Thoracic aorta (tissue), 2 donors: ENCODE measurements at regions not wholly inside any gene's neighbourhood (a gene's known extent, or its start where the extent isn't known, plus 50 kb on each side); places are given as distances from the start of the nearest gene placed in this dataset.

Source experiments
- ATAC-seq: fragments of 150-250 bp; one replicate; pipeline ENCODE4 v1.8.0; 2017; ENCODE audit warnings: low read depth; ENCODE audit not compliant: insufficient number of reproducible peaks, low FRiP score
- DNase-seq: peaks from one replicate; pipeline ENCODE4 v3.0.0-alpha.2; 2020; ENCODE audit warnings: low spot score
- H3K27ac ChIP-seq, 2 donors: fragments of 200-600 bp; sonication (generic); 1 replicate in 1 of 2; 2 replicates in 1 of 2; pipeline ENCODE4 v1.5.1; 2016; ENCODE audit warnings: mild to moderate bottlenecking in 2 of 2, moderate library complexity in 2 of 2
- H3K27me3 ChIP-seq: fragments of 200-600 bp; sonication (generic); replicated peaks from 2 replicates; pipeline ENCODE4 v1.6.0; 2016; ENCODE audit warnings: mild to moderate bottlenecking; ENCODE audit not compliant: insufficient read depth
- H3K36me3 ChIP-seq: fragments of 200-600 bp; sonication (generic); one replicate; pipeline ENCODE4 v1.5.1; 2016
- H3K4me1 ChIP-seq, 2 donors: fragments of 200-600 bp; sonication (generic); 1 replicate in 1 of 2; 2 replicates in 1 of 2; pipeline versions ENCODE4 v1.5.1 to v1.6.0; 2016; ENCODE audit warnings: low read depth in 2 of 2, mild to moderate bottlenecking in 1 of 2; ENCODE audit not compliant: control insufficient read depth in 1 of 2
- H3K4me3 ChIP-seq: fragments of 200-600 bp; sonication (generic); 2 replicates; pipeline ENCODE4 v1.5.1; 2016; ENCODE audit warnings: mild to moderate bottlenecking
- H3K9me3 ChIP-seq: fragments of 200-600 bp; sonication (generic); 2 replicates; pipeline ENCODE4 v1.5.1; 2016
- CTCF ChIP-seq: fragments of 200-600 bp; sonication (generic); IDR thresholded peaks from one replicate; pipeline ENCODE4 v1.5.1; 2019; ENCODE audit warnings: antibody characterized with exemption

- Histone ChIP-seq H3K27me3 (no peaks in the 10 kb centered on the region), H3K4me1 (no peaks in the 10 kb centered on the region), H3K9me3 (no peaks in the 10 kb centered on the region), H3K36me3 (no peaks in the 10 kb centered on the region), H3K27ac (no peak overlapping the region), H3K4me3 (no peak overlapping the region)
- DNase-seq: no peak
- TF ChIP-seq CTCF: no peak
- ATAC-seq: no peak
These were observed 56.0 kb downstream of the BOD1L2 start for GRCh38 chr18:57202881-57203280.

- H3K36me3 ChIP-seq: no peaks in the 10 kb centered on the region
- H3K4me1 ChIP-seq: peaks cover 4 to 5% of the 10 kb centered on the region in 2 donors
- no peaks in the 10 kb centered on the region for H3K9me3 ChIP-seq
- TF ChIP-seq CTCF: no peak
- no peak overlapping the region for H3K4me3 ChIP-seq
- no peaks in the 10 kb centered on the region for H3K27me3 ChIP-seq
- ATAC-seq (no peak), DNase-seq (no peak)
- H3K27ac ChIP-seq: no peak overlapping the region
These were observed 58.8 kb downstream of the BOD1L2 start for GRCh38 chr18:57205641-57206040.

GRCh38 chr18:57207124-57207916 is 60.4 kb downstream of the BOD1L2 start:
- ATAC-seq (no peak), DNase-seq (no peak)
- H3K36me3 ChIP-seq: no peaks in the 10 kb centered on the region
- no peak overlapping the region for H3K27ac ChIP-seq
- no peak for TF ChIP-seq CTCF
- peaks cover 4 to 5% of the 10 kb centered on the region in 2 donors for H3K4me1 ChIP-seq
- H3K4me3 ChIP-seq: no peak overlapping the region
- H3K27me3 ChIP-seq: no peaks in the 10 kb centered on the region
- H3K9me3 ChIP-seq: no peaks in the 10 kb centered on the region

GRCh38 chr18:57208047-57208446 is 61.2 kb downstream of the BOD1L2 start:
- no peak for ATAC-seq
- H3K4me1 ChIP-seq: peaks cover 4 to 5% of the 10 kb centered on the region in 2 donors
- H3K27ac ChIP-seq: no peak overlapping the region
- H3K36me3 ChIP-seq: no peaks in the 10 kb centered on the region
- no peak for DNase-seq
- TF ChIP-seq CTCF: no peak
- H3K9me3 ChIP-seq: no peaks in the 10 kb centered on the region
- H3K27me3 ChIP-seq: no peaks in the 10 kb centered on the region
- no peak overlapping the region for H3K4me3 ChIP-seq

GRCh38 chr18:57209713-57210106 is 62.8 kb downstream of the BOD1L2 start:
- Histone ChIP-seq H3K36me3 (no peaks in the 10 kb centered on the region), H3K4me1 (peaks cover 4 to 5% of the 10 kb centered on the region in 2 donors), H3K4me3 (peak overlapping the region; percentile 32), H3K27ac (no peak overlapping the region), H3K9me3 (no peaks in the 10 kb centered on the region), H3K27me3 (no peaks in the 10 kb centered on the region)
- ATAC-seq: no peak
- no peak for TF ChIP-seq CTCF
- no peak for DNase-seq
